ENCODE measurements at regions not wholly inside any gene's neighbourhood (a gene's known extent, or its start where the extent isn't known, plus 50 kb on each side); places are given as distances from the start of the nearest gene placed in this dataset.
"Not testable (repeated sequence)": the region's sequence is repeated elsewhere in the genome, so short reads cannot be mapped to it uniquely, and the experiment has no call there.

DNA sequence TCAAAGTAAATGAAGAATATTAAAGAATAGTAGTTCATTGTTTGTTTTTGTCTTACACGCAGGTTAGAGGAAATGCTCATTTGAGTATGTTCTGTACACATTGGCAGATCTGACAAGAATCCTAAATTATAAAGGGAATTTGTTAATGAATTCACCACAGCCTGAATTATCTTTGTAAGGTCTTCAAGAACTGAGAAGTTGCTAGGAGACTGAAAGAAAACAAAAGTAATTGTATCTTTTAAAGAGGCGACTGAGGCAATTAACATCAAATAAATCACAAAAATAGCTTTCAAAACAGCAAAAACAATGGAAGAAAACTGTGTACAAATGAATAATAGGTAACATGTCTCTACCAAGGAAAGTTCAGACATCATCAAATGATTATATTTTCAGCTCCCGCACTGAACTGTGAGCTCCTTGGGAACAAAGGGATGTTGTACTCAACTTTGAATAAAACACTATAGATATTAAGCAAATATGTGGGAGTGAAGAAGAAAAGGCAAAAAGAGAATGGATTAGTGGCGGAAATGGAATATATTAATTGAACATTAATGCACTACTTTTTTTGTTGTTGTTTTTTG, 51.7 kb upstream of the ATIC start:
- ChIA-PET POLR2A (no interaction called here), CTCF (interaction anchor here (1.3 kb wide), 1 partner anchor 9 kb away, joined by 4 read pairs; no protein-coding TSS in a partner anchor)
- TF ChIP-seq, protein P1, sequence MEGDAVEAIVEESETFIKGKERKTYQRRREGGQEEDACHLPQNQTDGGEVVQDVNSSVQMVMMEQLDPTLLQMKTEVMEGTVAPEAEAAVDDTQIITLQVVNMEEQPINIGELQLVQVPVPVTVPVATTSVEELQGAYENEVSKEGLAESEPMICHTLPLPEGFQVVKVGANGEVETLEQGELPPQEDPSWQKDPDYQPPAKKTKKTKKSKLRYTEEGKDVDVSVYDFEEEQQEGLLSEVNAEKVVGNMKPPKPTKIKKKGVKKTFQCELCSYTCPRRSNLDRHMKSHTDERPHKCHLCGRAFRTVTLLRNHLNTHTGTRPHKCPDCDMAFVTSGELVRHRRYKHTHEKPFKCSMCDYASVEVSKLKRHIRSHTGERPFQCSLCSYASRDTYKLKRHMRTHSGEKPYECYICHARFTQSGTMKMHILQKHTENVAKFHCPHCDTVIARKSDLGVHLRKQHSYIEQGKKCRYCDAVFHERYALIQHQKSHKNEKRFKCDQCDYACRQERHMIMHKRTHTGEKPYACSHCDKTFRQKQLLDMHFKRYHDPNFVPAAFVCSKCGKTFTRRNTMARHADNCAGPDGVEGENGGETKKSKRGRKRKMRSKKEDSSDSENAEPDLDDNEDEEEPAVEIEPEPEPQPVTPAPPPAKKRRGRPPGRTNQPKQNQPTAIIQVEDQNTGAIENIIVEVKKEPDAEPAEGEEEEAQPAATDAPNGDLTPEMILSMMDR (IDR thresholded peaks at IDR 0.05; ENCODE audit: control extremely low read depth, extremely low read depth, low read depth, missing control alignments), result no peak
- DNase-seq (ENCODE audit: extremely low spot score), result no peak

DNA sequence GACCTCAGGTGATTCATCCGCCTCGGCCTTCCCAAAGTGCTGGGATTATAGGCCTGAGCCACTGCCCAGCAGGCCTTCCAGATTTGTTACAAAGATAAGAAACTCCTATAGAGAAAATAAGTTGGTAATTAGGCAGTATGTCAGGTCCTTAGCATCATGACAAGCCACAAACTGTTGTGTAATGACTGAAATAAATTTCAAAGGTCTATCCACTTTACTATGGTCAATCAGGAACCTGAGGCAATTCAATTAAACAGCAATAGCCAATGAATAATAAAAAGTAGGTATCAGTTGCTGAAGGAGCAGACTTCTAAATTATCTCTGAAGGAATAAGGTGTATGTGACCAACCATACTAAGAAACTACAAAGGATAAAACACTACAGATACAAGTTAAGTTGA, 62.4 kb upstream of the ATIC start:
- ChIA-PET CTCF (no interaction called here), POLR2A (no interaction called here)
- DNase-seq (ENCODE audit: extremely low spot score), result no peak
- TF ChIP-seq, protein P1 (IDR thresholded peaks at IDR 0.05; ENCODE audit: control extremely low read depth, extremely low read depth, low read depth, missing control alignments), result no peak

- DNase-seq (ENCODE audit: extremely low spot score); POLR2A ChIA-PET; CTCF ChIA-PET: not testable (repeated sequence)
These were observed 65.9 kb upstream of the ATIC start for GRCh38 chr2:215245919-215246318.

DNA sequence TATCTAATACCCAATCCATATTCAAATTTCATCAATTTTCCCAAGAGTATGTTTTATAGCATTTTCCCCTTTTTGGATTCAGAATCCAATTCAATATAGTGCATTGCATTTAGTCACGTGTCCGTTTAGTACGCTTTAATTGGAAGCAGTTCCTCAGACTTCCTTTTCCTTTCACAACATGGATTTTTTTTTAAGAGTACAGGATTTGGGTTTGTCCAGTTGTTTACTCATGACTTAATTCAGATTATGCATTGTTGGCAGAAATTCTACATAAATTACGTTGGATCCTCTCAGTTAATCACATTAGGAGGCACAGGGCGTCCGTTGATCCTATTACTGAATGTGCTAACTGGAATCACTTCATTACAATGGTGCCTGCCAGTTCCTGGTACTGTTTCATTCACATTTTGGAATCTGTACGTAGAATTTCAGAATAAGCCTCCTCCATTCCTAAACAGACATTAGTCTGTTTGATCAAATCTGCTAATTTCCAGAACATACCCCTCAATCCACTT, 70.0 kb upstream of the ATIC start:
- POLR2A ChIA-PET, result no interaction called here
- TF ChIP-seq, protein P1 (IDR thresholded peaks at IDR 0.05; ENCODE audit: control extremely low read depth, extremely low read depth, low read depth, missing control alignments), result no peak
- CTCF ChIA-PET, result no interaction called here
- DNase-seq (ENCODE audit: extremely low spot score), result no peak

DNA sequence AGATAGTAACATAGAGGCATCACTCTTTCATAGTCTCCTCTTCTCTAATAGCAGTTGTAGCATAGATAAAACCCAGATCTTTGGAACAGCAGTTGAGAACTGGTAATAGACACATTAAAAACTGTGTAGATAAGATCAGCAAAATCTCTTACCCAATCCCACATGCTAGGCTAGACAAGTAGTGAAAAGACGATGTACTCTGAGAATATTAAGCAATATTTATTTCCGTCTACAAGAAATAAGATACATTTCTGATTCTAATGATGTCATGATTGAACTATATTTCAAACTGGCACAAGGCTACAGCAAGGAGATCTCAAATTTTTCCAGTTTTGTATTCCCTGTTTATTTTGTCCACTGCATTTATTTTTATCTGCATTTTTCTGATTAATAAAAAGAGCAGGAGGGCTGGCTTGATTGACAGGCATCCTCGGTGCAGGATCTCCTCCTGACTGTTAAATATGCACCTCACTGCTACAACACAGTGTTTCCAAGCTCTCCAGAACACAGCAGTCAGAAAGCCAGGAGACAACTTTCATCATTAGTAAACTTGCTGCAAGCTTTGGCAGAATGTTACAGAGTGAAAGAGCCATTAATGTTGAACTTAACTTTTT, 73.3 kb upstream of the ATIC start:
- ChIA-PET CTCF (no interaction called here), POLR2A (no interaction called here)
- no peak for DNase-seq (ENCODE audit: extremely low spot score)
- TF ChIP-seq, protein P1 (IDR thresholded peaks at IDR 0.05; ENCODE audit: control extremely low read depth, extremely low read depth, low read depth, missing control alignments), result no peak

DNA sequence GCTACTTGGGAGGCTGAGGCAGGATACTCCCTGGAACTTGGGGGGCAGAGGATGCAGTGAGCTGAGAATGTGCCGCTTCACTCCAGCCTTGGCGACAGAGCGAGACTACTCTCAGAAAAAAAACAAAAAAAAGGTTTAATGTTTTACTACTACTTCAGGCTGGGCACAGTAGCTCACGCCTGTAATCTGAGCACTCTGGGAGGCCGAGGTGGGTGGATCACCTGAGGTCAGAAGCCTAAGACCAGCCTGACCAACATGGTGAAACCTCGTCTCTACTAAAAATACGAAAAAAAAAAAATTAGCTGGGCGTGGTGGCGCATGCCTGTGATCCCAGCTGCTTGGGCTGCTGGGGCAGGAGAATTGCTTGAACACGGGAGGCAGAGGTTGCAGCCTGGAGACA, 75.7 kb upstream of the ATIC start:
- CTCF ChIA-PET, result no interaction called here
- TF ChIP-seq, protein P1 (IDR thresholded peaks at IDR 0.05; ENCODE audit: control extremely low read depth, extremely low read depth, low read depth, missing control alignments), result no peak
- DNase-seq (ENCODE audit: extremely low spot score), result no peak
- POLR2A ChIA-PET, result no interaction called here

DNA sequence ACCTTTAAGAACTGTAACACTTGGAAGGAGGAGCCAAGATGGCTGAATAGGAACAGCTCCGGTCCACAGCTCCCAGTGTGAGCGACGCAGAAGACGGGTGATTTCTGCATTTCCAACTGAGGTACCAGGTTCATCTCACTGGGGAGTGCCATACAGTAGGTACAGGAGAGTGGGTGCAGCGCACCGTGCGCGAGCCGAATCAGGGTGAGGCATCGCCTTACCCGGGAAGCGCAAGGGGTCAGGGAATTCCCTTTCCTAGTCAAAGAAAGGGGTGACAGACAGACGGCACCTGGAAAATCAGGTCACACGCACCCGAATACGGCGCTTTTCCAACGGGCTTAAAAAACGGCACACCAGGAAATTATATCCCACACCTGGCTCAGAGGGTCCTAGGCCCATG, 81.8 kb upstream of the ABCA12 start:
- POLR2A ChIA-PET; DNase-seq (ENCODE audit: extremely low spot score); CTCF ChIA-PET: not testable (repeated sequence)

All from GM10248 (cell line).